GM19397 (cell line): ENCODE measurements at regions not wholly inside any gene's neighbourhood (a gene's known extent, or its start where the extent isn't known, plus 50 kb on each side); places are given as distances from the start of the nearest gene placed in this dataset.
"Not testable (repeated sequence)": the region's sequence is repeated elsewhere in the genome, so short reads cannot be mapped to it uniquely, and the experiment has no call there.

ENCODE experiments used
- ATAC-seq: cut with Tn5 transposase; IDR thresholded peaks from one replicate; pipeline ENCODE4 v1.9.1; 2021; ENCODE audit warnings: mild to moderate bottlenecking, moderate library complexity; ENCODE audit not compliant: unreplicated experiment

- no peak for ATAC-seq
Measured at GRCh38 chr13:39931505-39931904, 276.0 kb downstream of the COG6 start.

- ATAC-seq: not testable (repeated sequence)
Measured at GRCh38 chr13:39932514-39932913, 277.1 kb downstream of the COG6 start.

GRCh38 chr13:39935155-39935554, 279.7 kb downstream of the COG6 start:
- ATAC-seq: peak; percentile 56

- no peak for ATAC-seq
Measured at GRCh38 chr13:39938596-39938995, 283.1 kb downstream of the COG6 start.

GRCh38 chr13:39941236-39941635, 285.8 kb downstream of the COG6 start:
- ATAC-seq: no peak

GRCh38 chr13:39941911-39942551, 286.6 kb downstream of the COG6 start:
- ATAC-seq: no peak

- ATAC-seq: peak; percentile 95
Measured at GRCh38 chr13:39942552-39943273, 287.3 kb downstream of the COG6 start.

- no peak for ATAC-seq
Measured at GRCh38 chr13:39943711-39944110, 288.2 kb downstream of the COG6 start.

- no peak for ATAC-seq
Measured at GRCh38 chr13:39945226-39945625, 289.8 kb downstream of the COG6 start.

- ATAC-seq: no peak
Measured at GRCh38 chr13:39946769-39947168, 291.3 kb downstream of the COG6 start.

GRCh38 chr13:39951301-39951700, 295.8 kb downstream of the COG6 start:
- ATAC-seq: no peak

- ATAC-seq: no peak
Measured at GRCh38 chr13:39952249-39953233, 297.1 kb downstream of the COG6 start.

GRCh38 chr13:39954476-39954875, 299.0 kb downstream of the COG6 start:
- no peak for ATAC-seq

- no peak for ATAC-seq
Measured at GRCh38 chr13:39955560-39955959, 300.1 kb downstream of the COG6 start.

- ATAC-seq: peak; percentile 70
Measured at GRCh38 chr13:39956036-39956435, 300.6 kb downstream of the COG6 start.

- ATAC-seq: no peak
Measured at GRCh38 chr13:39957868-39958677, 302.6 kb downstream of the COG6 start.

- ATAC-seq: no peak
Measured at GRCh38 chr13:39959497-39960144, 304.2 kb downstream of the COG6 start.

- no peak for ATAC-seq
Measured at GRCh38 chr13:39960191-39960590, 304.7 kb downstream of the COG6 start.

- no peak for ATAC-seq
Measured at GRCh38 chr13:39961036-39961435, 305.6 kb downstream of the COG6 start.

GRCh38 chr13:39963612-39964011, 308.1 kb downstream of the COG6 start:
- ATAC-seq: no peak
